H1 (cell line): ENCODE measurements at regions not wholly inside any gene's neighbourhood (a gene's known extent, or its start where the extent isn't known, plus 50 kb on each side); places are given as distances from the start of the nearest gene placed in this dataset.

Source experiments
- JUN ChIP-seq: IDR thresholded peaks from 2 replicates; pipeline ENCODE4 v1.6.1; 2011; ENCODE audit warnings: low read depth, mild to moderate bottlenecking, improper control_type of control experiment, low read length
- RAD21 ChIP-seq, 2 experiments: IDR thresholded peaks in 1 of 2; conservative IDR thresholded peaks in 1 of 2; 2 replicates each; pipeline ENCODE4 v1.6.1; 2011; ENCODE audit warnings: low read depth in 2 of 2, low read length in 2 of 2, improper control_type of control experiment in 1 of 2, inconsistent platforms in 1 of 2, mild to moderate bottlenecking in 1 of 2, moderate library complexity in 1 of 2
- RNF2 ChIP-seq: fragments of 200-900, 300-1000 bp; sonication (generic); IDR thresholded peaks from 2 replicates; pipeline ENCODE4 v1.7.1; 2016; ENCODE audit warnings: borderline replicate concordance, low read depth, mild to moderate bottlenecking, antibody characterized with exemption, low read length; ENCODE audit not compliant: poor library complexity, severe bottlenecking; ENCODE audit errors: missing control alignments

DNA sequence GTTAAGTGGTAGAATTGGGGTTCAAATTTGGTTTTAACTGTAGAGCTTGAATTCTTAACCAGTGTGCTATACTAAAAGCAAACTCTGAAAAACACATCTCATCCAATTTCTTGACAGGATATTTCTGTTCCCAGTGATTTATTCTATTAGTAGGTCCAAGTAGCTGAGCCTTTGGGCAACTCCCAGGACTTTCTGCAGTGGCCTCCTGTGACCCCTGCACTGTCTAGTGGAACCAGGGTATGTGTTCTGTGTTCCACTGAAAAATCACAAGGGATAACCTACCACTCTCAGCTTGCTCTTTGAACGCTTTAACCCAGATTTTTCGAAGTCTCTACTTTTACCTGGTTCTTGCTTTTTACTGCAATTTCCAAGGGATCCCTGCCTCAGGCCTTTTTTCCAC is 58.0 kb upstream of the SCOC start:
- TF ChIP-seq RNF2 (no peak), JUN (no peak), RAD21 (IDR thresholded peaks at IDR 0.05 in 1 of 2, conservative IDR thresholded peaks at IDR 0.05 in 1 of 2; ENCODE audit: low read depth in 2 of 2, low read length in 2 of 2) (no peak)
